DOHH2 (cell line): ENCODE measurements at regions not wholly inside any gene's neighbourhood (a gene's known extent, or its start where the extent isn't known, plus 50 kb on each side); places are given as distances from the start of the nearest gene placed in this dataset.

Source experiments
- H3F3A ChIP-seq: fragments of 200-600 bp; sonication (generic), shearing (Covaris generic); 2 replicates; pipeline ENCODE4 v1.6.0; 2016; ENCODE audit warnings: antibody characterized with exemption, mild to moderate bottlenecking; ENCODE audit not compliant: control insufficient read depth, insufficient read depth
- H3K27ac ChIP-seq: fragments of 200-600 bp; sonication (generic); 2 replicates; pipeline ENCODE4 v1.5.1; 2014; ENCODE audit warnings: low read depth, mild to moderate bottlenecking, low read length, moderate library complexity
- H3K27me3 ChIP-seq: fragments of 200-600 bp; sonication (generic); 2 replicates; pipeline ENCODE4 v1.6.1; 2014; ENCODE audit warnings: mild to moderate bottlenecking, low read length, mixed read lengths; ENCODE audit not compliant: control insufficient read depth
- H3K36me3 ChIP-seq: fragments of 200-600 bp; sonication (generic); 2 replicates; pipeline ENCODE4 v1.6.1; 2014; ENCODE audit warnings: mild to moderate bottlenecking, low read length, moderate library complexity, mixed read lengths; ENCODE audit not compliant: control insufficient read depth
- H3K4me1 ChIP-seq: fragments of 200-600 bp; sonication (generic); 2 replicates; pipeline ENCODE4 v1.6.1; 2014; ENCODE audit warnings: mild to moderate bottlenecking, low read length, mixed read lengths; ENCODE audit not compliant: control insufficient read depth
- H3K4me2 ChIP-seq: fragments of 200-600 bp; sonication (generic); 2 replicates; pipeline ENCODE4 v1.6.0; 2014; ENCODE audit warnings: mild to moderate bottlenecking, low read length, moderate library complexity
- H3K4me3 ChIP-seq: fragments of 200-600 bp; sonication (generic); 2 replicates; pipeline ENCODE4 v1.5.1; 2014; ENCODE audit warnings: mild to moderate bottlenecking, low read length, mixed read lengths
- H3K79me2 ChIP-seq: fragments of 200-600 bp; sonication (generic); 2 replicates; pipeline ENCODE4 v1.6.1; 2014; ENCODE audit warnings: mild to moderate bottlenecking, low read length, mixed read lengths; ENCODE audit not compliant: control insufficient read depth
- H3K9me2 ChIP-seq: fragments of 200-600 bp; sonication (generic); replicated peaks from 2 replicates; pipeline ENCODE4 v1.6.1; 2014; ENCODE audit warnings: mild to moderate bottlenecking, low read length, mixed read lengths; ENCODE audit not compliant: control insufficient read depth
- H3K9me3 ChIP-seq: fragments of 200-600 bp; sonication (generic); 2 replicates; pipeline ENCODE4 v1.6.1; 2014; ENCODE audit warnings: antibody characterized with exemption, low read length, mixed read lengths; ENCODE audit not compliant: control insufficient read depth, insufficient read depth
- H4K20me1 ChIP-seq: fragments of 200-600 bp; sonication (generic); 2 replicates; pipeline ENCODE4 v1.6.0; 2014; ENCODE audit warnings: low read depth, mild to moderate bottlenecking, antibody characterized with exemption, low read length, moderate library complexity; ENCODE audit not compliant: control insufficient read depth, insufficient read depth
- CTCF ChIP-seq: fragments of 200-600 bp; sonication (generic); IDR thresholded peaks from one replicate; pipeline ENCODE4 v1.5.1; 2014; ENCODE audit warnings: antibody characterized with exemption, mild to moderate bottlenecking, low read depth, low read length; ENCODE audit not compliant: poor library complexity, severe bottlenecking
- EZH2phosphoT487 ChIP-seq: fragments of 200-600 bp; sonication (generic); IDR thresholded peaks from 2 replicates; pipeline ENCODE4 v1.6.1; 2017; ENCODE audit warnings: borderline replicate concordance, mild to moderate bottlenecking, antibody characterized with exemption, low read length, moderate library complexity, mixed read lengths

GRCh38 chr3:18809640-18810305 lies 338.5 kb upstream of the KCNH8 start:
- Histone ChIP-seq H3K27ac (no peak overlapping the region), H4K20me1 (no peaks in the 10 kb centered on the region), H3F3A (no peaks in the 10 kb centered on the region), H3K4me2 (no peak overlapping the region), H3K36me3 (no peaks in the 10 kb centered on the region), H3K4me3 (no peak overlapping the region), H3K27me3 (no peaks in the 10 kb centered on the region), H3K79me2 (no peaks in the 10 kb centered on the region), H3K9me2 (no peaks in the 10 kb centered on the region), H3K4me1 (no peaks in the 10 kb centered on the region), H3K9me3 (no peaks in the 10 kb centered on the region)
- no peak for TF ChIP-seq CTCF
- TF ChIP-seq EZH2phosphoT487, result no peak

- no peak for TF ChIP-seq CTCF
- TF ChIP-seq EZH2phosphoT487, result no peak
- no peaks in the 10 kb centered on the region for H3K9me3 ChIP-seq
- no peaks in the 10 kb centered on the region for H3K79me2 ChIP-seq
- H3K9me2 ChIP-seq, result no peaks in the 10 kb centered on the region
- no peak overlapping the region for H3K4me2 ChIP-seq
- H3K27ac ChIP-seq, result no peak overlapping the region
- H3K27me3 ChIP-seq, result no peaks in the 10 kb centered on the region; the same call in 1 of the 2 replicates
- H3K4me1 ChIP-seq, result no peaks in the 10 kb centered on the region
- no peaks in the 10 kb centered on the region for H3K36me3 ChIP-seq
- H3F3A ChIP-seq, result no peaks in the 10 kb centered on the region
- H4K20me1 ChIP-seq, result no peaks in the 10 kb centered on the region
- H3K4me3 ChIP-seq, result no peak overlapping the region
Measured at GRCh38 chr3:18808429-18808828, 339.9 kb upstream of the KCNH8 start.

GRCh38 chr3:18807593-18807992 lies 340.7 kb upstream of the KCNH8 start:
- Histone ChIP-seq H3K4me2 (no peak overlapping the region), H3K27ac (no peak overlapping the region), H3K27me3 (no peaks in the 10 kb centered on the region; the same call in 1 of the 2 replicates), H3K4me1 (no peaks in the 10 kb centered on the region), H3K36me3 (no peaks in the 10 kb centered on the region), H3F3A (no peaks in the 10 kb centered on the region), H3K9me3 (no peaks in the 10 kb centered on the region), H3K4me3 (no peak overlapping the region), H4K20me1 (no peaks in the 10 kb centered on the region), H3K9me2 (no peaks in the 10 kb centered on the region), H3K79me2 (no peaks in the 10 kb centered on the region)
- no peak for TF ChIP-seq EZH2phosphoT487
- no peak for TF ChIP-seq CTCF
